Activated CD4-positive, alpha-beta T cell treated with anti-CD3 and anti-CD28 coated beads, Interleukin-2, Interleukin-4, amounts not matched to agents 100 ng/mL and 50 ng/mL, durations not matched to agents 16 hours and 8 hours (primary cell): ENCODE measurements at regions not wholly inside any gene's neighbourhood (a gene's known extent, or its start where the extent isn't known, plus 50 kb on each side); places are given as distances from the start of the nearest gene placed in this dataset.
"Not testable (repeated sequence)": the region's sequence is repeated elsewhere in the genome, so short reads cannot be mapped to it uniquely, and the experiment has no call there.

Experiments
- DNase-seq: peaks from one replicate; pipeline ENCODE4 v3.0.0-alpha.2; 2020; ENCODE audit warnings: low spot score

- no peak for DNase-seq
Observed at GRCh38 chr1:112099979-112100378, 110.5 kb upstream of the KCND3 start.

GRCh38 chr1:112105557-112105956 lies 116.1 kb upstream of the KCND3 start:
- no peak for DNase-seq

- peak; percentile 9 for DNase-seq
Observed at GRCh38 chr1:112110031-112110430, 120.6 kb upstream of the KCND3 start.

- no peak for DNase-seq
Observed at GRCh38 chr1:112111734-112112133, 122.3 kb upstream of the KCND3 start.

GRCh38 chr1:112114540-112114939 lies 125.1 kb upstream of the KCND3 start:
- peak; percentile 3 for DNase-seq

- no peak for DNase-seq
Observed at GRCh38 chr1:112126598-112126997, 137.1 kb upstream of the KCND3 start.

- not testable (repeated sequence) for DNase-seq
Observed at GRCh38 chr1:112127606-112128005, 138.1 kb upstream of the KCND3 start.

GRCh38 chr1:112133487-112133886 lies 144.0 kb upstream of the KCND3 start:
- no peak for DNase-seq

GRCh38 chr1:112140743-112141142 lies 151.3 kb upstream of the KCND3 start:
- DNase-seq = no peak

GRCh38 chr1:112141301-112141700 lies 151.8 kb upstream of the KCND3 start:
- no peak for DNase-seq

- no peak for DNase-seq
Observed at GRCh38 chr1:112141923-112142322, 152.5 kb upstream of the KCND3 start.

- no peak for DNase-seq
Observed at GRCh38 chr1:112143871-112144441, 154.5 kb upstream of the KCND3 start.

- no peak for DNase-seq
Observed at GRCh38 chr1:112144733-112145426, 155.4 kb upstream of the KCND3 start.

GRCh38 chr1:112146201-112146715 lies 156.8 kb upstream of the KCND3 start:
- no peak for DNase-seq

- DNase-seq = not testable (repeated sequence)
Observed at GRCh38 chr1:112160214-112160613, 170.7 kb upstream of the KCND3 start.

GRCh38 chr1:112165375-112165774 lies 175.9 kb upstream of the KCND3 start:
- DNase-seq = no peak

- no peak for DNase-seq
Observed at GRCh38 chr1:112169517-112169916, 180.0 kb upstream of the KCND3 start.

GRCh38 chr1:112172294-112172882 lies 182.9 kb upstream of the KCND3 start:
- peak; percentile 10 for DNase-seq

GRCh38 chr1:112177314-112177713 lies 187.8 kb upstream of the KCND3 start:
- DNase-seq = no peak

GRCh38 chr1:112188611-112189010 lies 199.1 kb upstream of the KCND3 start:
- DNase-seq = no peak

GRCh38 chr1:112196008-112196588 lies 199.9 kb upstream of the CTTNBP2NL start:
- no peak for DNase-seq

- no peak for DNase-seq
Observed at GRCh38 chr1:112196731-112197130, 199.3 kb upstream of the CTTNBP2NL start.

GRCh38 chr1:112209493-112209892 lies 186.5 kb upstream of the CTTNBP2NL start:
- DNase-seq = no peak
